GM18909 (cell line): ENCODE measurements at regions not wholly inside any gene's neighbourhood (a gene's known extent, or its start where the extent isn't known, plus 50 kb on each side); places are given as distances from the start of the nearest gene placed in this dataset.
A peak's percentile ranks its signal among the peaks of the same experiment; 100 is the strongest.

Experiments
- ATAC-seq: cut with Tn5 transposase; IDR thresholded peaks from one replicate; pipeline ENCODE4 v1.9.1; 2021; ENCODE audit warnings: mild to moderate bottlenecking; ENCODE audit not compliant: unreplicated experiment, poor library complexity

DNA sequence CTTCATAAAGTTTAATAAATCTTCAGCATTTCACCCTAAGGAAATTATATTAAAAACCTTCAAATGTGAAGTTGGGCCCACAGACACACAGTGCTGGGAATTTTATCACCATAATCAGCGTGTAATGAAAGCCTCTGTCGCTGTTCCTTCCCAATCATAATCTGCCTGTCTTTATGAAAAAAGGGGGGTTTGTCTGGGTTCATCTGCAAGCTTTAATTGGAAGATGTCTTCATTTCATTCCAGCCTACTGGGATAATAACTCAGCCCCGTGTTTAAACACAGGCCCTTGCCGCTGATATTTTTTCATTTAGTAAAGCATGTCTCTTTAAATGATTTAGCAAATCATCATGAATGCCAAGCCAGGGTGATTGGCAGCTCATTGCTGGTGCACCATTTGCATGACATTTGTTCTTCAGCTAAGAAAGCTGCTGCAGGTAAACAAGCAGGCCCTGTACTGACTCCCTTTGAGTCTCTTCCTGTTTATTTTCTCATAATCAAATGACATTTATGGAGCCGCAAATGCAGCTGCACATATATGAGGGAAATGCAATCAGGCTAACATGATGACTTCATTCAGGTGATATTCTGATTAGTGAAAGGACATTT is 362.9 kb upstream of the TLE4 start:
- ATAC-seq = no peak

DNA sequence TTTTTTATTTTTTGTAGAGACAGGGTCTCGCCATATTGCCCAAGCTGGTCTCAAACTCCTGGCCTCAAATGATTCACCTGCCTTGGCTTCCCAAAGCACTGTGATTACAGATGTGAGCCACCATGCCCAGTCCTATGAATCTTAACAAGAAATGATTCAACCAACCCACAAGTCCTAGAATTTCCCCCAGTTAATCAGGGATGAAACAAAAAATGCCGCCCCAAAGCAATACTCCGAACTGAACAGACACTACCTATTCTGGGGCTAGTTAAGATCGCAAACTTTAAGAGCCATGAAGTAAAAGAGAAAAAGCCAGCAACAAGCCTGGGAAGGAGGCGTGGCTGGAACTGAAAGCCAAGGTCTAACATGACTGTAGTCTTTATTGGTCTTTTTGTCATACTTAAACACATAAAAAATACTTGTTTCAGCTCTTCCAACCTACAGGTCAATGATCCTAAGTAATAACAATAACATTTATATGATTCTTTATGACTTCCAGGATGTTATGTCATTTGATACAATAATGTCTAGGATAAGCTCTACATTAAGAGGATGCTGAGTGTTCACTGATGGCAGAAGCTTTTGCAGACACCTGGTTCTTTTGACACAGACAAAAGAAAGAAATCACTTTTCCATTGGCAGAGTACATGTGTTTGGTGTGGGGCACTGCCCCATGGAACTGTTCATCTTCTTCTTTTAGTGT is 361.1 kb upstream of the TLE4 start:
- ATAC-seq = no peak

DNA sequence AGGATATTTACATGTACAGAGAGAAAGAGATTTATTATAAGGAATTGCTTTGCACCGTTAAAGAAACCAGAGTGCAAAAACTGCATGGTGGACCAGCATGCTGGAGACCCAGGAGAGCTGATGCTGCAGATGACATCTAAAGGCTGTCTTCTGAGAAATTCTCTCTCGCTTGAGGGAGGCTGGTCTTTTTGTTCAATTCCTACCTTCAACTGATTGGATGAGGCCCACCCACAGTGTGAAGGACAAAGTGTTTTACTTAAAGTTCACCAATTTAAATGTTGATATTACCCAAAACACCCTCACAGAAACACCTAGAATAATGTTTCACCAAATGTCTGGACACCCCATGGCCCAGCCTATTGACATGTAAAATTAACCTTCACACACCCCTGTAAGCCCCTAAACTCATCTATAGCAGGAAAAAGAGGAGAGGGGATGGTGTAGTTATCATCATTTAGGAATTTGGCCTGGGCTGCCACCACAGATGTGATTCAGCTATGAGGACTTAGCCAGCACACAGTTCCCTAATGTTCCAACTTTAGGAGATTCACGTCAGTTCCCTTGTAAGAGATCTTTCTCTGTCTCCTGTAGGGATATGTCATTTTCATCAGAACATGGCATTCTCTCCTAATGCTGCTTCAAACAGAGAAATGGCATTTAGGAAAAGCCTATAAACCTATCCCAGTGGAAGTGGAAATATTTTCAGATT is 358.2 kb upstream of the TLE4 start:
- ATAC-seq = no peak

DNA sequence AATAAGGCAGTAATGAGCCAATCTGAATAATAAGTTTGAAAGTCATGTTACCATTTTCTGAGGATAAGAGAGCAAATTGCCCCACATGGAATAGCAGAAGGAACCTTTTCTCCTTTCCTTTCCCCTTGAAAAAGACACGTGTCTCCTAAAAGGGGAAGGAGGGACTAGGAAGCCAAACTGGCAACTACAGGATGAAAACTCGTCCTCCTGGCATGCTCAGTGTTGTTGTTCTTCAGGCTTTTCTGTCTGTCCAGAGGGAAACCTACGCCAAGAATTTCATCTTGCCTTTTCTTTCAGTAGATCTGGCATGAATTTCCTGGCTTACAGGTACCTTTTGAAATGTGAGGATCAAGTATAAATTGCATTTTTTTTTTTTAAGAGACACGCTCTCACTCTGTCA is 355.9 kb upstream of the TLE4 start:
- no peak for ATAC-seq

DNA sequence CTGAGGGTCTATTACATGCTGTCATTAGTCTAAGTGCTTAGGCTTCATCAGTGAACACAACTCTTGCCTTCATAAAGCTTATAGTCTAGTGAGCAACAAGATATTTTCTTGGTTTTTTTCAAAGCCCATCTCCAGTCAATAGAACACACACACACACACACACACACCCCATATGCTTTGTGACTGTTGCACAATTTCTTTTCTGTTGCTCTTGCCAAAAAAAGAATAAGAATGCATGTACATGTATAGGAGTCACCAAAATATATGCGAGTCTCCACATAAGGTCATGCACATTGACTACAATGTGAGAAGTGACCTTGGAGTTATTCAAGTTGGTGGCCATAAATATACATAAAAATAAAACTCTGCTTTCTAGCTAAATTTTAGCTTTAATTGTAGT is 351.5 kb upstream of the TLE4 start:
- ATAC-seq = no peak

DNA sequence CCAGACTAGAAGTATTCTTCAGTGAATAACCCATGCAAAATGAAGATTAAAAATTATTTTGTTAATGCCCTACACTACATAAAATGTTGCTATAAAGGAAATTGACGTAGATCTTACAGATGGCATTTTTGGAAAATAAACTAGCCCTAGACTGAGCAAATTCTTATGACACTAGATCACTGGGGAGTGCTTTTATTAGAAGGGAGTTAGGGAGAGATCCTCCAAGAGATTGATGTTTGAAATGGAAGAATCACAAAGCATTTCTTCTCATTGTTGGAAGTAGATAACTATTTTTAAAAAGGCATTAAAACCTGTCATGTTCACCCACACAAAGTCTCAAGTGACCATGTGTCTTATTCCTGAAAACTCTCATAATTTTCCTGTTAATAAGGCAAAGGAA is 351.1 kb upstream of the TLE4 start:
- no peak for ATAC-seq

DNA sequence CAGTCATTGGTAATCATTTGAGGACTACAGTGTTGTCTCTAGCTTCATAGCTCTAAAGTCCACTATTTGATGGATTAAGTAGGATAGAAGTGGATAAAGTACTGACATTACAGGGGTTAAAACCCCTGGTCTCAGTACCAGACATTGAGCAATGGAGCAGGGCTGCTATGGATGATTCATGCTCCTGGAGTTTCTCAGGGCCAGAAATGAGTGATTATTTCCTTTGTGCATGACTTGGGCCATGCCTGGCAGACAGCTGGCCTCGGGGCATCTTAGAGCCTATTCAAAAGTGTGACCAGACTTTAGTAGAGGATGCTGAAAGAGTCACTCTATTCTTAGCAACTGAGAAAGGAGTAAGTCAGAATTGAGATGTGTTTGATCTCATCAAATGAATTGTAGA is 350.7 kb upstream of the TLE4 start:
- no peak for ATAC-seq

DNA sequence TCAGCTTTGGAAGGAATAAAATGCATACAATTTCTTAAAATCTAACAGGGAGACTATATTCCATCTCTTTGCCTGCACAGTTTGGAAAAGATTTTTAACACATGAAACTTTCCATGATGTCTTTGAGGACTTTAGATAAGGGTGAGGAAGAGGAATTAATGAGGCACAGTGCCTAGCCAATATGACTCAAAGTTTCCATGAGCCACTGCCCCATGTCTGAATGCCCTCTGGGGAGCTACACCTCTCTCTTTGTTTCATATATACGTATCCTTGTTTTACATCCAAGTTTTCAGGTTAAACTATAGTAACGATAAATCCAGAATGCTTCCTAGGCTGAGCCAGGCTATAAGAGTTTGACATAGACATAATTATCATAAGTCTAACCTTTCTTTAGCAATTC is 349.3 kb upstream of the TLE4 start:
- no peak for ATAC-seq

DNA sequence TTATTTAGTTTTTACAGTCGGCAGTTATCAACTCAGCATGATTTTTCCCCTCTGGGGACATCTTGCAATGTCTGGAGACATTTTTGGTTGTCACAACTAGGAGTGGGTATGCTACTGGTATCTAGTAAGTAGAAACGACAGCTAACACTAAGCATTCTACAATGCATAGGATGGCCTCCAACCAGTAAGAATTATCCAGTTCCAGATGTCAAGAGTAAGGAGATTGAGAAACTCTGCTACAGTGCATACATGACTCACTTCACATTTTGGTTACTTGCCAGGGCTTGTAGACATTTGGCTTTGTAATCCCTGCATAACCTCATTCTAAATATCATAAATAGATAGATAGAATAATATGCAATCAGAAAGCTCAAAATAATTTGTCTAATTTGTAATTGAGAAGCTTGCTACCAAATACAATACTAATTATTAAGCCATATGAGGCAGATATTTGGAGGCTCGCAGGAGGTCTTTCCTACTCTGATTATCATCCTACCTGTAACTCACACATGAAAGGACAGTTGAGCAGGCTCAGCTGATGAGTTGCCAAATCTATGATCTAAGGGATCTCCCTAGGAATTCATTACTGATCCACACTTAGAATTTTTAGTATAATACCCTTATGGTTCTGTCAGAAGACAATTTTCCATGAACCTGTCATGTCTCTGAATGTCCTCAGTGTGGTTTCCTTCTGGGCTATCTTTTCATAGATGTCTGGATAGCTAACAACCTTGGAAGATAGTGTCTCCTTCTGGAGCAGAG is 346.9 kb upstream of the TLE4 start:
- ATAC-seq = no peak

DNA sequence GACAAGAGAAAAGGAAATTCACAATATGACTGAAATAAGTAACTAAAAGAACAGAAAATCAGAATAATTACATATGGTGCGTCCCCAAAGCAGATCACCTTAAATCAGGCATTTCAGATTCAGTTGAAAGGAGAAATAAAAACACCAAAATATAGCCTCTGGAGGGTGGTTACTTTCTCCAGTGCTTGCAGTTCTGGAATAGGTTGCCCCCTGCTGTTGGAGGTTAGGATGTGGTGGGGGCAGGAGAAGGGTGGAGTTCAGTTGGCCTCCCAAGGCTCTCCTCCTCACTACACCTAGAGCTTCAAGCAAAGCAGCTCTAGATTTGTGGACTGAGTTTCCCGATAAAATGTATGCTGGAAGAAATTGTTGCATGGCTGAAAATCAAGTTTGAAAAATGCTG is 338.2 kb upstream of the TLE4 start:
- ATAC-seq = peak; percentile 76

DNA sequence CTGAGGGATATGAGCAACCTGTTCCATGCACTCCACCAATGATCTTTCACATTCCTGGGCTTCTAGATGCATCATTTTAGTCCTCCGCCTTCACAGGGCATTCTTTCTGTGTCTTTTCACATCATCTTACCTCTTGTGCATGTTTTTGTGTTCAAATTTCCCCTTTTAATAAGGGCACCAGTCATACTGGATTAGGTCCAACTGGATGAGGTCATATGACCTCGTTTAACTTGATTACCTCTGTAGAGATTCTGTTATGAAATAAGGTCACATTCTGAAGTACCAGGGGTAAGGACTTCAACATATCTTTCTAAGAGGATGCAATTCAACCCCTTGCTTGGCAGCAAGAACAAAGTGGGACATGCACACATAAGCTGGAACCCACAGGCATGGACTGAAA is 335.3 kb upstream of the TLE4 start:
- ATAC-seq = no peak

DNA sequence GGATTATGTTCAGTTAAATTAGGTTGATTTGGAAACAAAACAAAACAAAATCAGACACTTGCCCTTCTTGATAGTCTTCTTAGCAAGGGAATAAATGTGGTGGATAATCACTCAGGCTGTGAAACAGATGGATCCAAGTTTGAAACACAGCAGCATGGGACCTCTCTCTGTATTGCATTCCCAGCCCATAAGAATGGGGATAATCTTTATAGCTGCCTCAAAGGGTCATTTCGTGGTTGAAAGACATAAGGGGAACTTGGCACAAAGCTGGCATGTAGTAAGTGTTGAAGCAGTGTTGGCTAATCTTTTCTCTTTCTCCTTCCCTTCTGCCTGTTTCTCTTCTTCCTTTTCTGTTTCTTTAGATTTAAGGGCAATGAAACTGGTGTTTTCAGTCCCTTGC is 333.9 kb upstream of the TLE4 start:
- ATAC-seq = no peak

DNA sequence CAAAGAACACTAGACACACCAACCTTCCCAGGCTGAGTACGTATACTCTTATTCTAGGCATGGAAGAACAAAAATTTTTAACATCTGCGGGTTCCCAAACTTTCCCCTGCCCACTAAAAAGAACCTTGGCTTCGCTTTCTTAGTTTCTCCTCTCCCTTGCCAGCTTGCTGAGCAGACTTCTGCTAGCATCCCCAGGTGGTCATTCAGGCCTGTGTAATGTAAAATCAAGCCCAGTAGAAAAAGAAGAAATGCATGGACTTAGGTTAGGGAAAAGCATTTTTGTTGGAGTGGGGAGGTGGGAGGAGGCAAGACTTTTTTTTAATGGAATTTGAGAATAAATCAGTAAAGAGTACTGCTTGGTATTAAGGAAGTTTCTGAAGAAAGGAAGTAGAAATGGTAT is 331.0 kb upstream of the TLE4 start:
- no peak for ATAC-seq

DNA sequence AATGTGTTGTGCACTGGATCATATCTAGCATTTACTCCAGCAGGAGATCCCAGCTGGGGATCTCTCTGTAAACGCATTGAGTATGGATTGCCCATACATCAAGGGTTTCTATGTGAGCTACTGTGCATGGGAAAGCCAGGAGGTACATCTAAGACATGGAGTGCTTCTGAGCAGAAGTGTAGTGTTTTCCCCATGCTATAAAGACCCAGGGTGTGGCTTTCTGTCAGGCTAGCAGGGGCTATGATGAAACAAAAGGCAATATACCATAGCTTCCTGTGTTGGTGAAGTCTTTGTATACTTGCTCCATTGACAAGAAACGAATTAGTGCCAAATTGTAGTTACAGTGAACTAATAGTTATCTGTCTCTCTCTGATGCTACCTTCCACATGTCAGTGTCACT is 329.3 kb upstream of the TLE4 start:
- ATAC-seq = no peak

DNA sequence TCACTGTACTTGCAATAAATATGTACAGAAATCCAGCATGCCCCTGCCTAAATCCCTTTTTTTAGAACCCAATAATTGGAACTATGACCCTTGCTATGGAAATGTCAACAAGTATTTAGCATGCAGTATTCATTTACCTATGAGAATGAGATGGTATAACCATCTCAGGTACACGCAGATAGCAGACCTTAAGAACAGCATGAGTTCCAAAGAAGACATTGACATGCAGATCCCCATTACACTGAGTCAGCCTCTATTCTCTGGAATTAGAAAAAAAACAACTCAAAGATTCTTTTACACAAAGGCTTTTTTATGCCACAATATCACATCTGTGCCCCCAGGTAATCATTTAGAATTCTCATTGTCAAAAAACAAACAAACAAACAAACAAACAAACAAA is 325.6 kb upstream of the TLE4 start:
- no peak for ATAC-seq

DNA sequence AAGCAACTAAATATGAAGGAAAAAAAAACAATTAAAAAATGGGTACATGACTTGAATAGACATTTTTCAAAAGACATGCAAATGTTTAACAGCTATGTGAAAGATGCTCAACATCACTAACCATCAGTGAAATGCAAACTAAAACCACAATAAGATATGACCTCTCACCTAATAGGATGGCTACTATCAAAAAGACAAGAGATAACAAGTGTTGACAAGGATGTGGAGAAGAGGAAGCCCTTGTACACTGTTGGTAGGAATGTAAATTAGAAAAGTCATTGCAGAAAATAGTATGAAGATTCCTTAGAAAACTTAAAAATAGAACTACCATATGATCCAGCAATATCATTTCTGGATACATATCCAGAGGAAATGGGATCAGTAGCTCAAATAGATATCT is 324.7 kb upstream of the TLE4 start:
- no peak for ATAC-seq

DNA sequence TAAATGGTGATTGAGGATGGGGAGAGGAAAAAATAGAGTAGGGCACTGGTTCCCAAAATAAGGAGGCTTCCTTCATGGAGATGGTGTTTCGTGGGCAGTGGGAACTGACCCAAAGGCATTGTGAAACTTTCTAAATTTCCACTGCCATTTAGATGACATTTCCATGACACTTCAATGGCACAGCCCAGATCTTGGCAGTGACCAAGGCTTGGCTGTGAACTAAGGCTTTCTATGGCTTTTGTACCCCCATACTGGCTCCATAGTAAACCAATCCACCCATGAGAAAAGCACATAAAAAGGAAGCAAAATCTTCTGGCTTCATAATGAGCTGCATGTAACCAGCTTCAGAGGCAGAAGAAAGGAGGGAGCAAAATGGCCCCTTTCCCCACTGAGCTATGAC is 321.0 kb upstream of the TLE4 start:
- ATAC-seq = no peak

DNA sequence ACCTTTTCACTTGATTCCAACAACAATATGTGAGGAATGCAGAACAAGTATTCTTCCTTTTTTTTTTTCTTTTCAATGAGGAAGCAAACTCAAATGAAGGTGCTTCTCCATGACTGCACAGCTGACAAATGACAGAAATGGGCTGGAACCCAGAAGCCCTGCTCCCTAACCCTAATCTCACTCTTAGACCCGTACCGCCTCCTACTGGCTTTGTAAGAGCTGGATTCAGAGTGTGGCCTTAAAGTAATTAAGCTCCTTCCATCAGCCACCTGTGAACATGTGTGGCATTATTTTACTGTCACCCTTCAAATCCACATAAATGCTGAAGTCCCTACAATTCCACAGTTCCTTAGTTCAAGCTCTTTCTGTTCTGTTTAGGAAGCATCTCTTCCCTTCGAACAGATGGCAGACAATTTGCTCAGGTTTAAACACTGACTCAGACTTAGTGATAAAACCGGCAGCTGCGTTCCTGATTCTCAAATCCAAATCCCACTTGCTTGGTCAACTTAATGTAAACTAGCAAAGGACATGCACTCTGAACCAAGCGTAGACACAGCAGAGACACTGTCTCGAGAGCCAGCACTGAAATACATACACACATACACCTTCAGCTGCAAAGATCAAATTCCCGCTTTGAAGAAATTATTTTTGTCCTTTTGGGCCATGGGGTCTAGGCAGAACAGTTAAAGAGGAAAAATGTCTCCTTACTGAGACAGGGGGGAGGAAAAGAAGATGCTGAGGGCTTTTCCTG is 316.7 kb upstream of the TLE4 start:
- no peak for ATAC-seq

DNA sequence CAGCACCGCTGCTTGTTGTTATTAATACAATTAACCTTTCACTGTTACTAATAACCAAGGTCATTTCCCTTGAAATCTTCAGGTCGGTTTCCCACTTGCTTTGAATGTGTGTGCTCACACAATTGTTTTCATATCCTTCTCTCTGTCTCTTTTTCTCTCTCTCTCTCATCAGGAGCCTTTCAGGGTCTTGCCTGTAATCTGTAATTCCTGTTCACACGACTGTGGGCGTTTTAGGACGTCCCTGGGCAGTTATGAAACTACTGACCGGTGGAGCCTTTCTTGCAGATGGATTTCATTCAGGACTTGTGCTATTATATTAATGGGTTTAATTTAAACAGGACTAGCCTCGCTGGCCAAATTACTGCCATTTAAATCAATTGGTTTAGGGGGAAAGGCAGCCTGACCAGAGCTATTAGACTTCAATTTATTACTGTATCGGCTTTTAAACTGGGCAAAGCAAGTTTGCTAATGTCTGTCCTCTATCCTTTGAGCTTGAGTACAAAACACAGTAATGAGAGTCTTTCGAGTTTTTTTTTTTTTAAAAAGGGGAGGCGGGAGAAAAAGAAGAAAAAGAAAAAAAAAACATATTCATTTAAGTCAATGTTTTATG is 316.0 kb upstream of the TLE4 start:
- no peak for ATAC-seq

DNA sequence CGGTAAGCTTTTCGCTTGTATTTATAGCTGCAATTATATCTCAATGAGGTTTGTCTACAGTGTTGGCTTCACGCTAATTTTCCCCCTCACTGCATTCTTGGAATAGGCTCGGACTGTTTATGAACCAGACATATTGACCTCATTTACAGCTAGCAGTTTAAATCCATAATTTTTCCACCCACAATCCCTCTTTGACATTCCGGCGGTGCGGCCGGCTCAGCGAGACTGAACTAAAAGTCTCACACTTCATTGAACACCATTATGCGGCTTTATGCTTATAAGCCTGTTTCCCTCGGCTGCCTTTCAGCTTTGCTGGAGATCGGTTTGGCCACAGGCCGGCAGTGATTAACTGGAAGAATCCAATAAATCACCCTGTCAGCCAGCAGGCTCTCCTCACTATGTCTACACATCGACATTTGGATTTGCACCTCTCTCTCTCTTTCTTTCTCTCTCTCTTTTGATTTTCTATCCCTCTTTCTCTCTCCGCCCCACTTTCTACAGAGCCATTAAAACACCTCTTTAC is 315.0 kb upstream of the TLE4 start:
- ATAC-seq = no peak
